ENCODE measurements at regions not wholly inside any gene's neighbourhood (a gene's known extent, or its start where the extent isn't known, plus 50 kb on each side); places are given as distances from the start of the nearest gene placed in this dataset.
"Not testable (repeated sequence)": the region's sequence is repeated elsewhere in the genome, so short reads cannot be mapped to it uniquely, and the experiment has no call there.

GRCh38 chr7:156324201-156324600, 316.4 kb upstream of the RNF32 start:
- no peak for DNase-seq (ENCODE audit: low read depth in 2 of 3, low spot score in 1 of 3)

- DNase-seq (ENCODE audit: low read depth in 2 of 3, low spot score in 1 of 3) = not testable (repeated sequence)
These were observed 319.1 kb upstream of the RNF32 start for GRCh38 chr7:156321430-156321829.

- DNase-seq (ENCODE audit: low read depth in 2 of 3, low spot score in 1 of 3) = no peak
These were observed 321.6 kb upstream of the RNF32 start for GRCh38 chr7:156318926-156319325.

GRCh38 chr7:156318426-156318825, 322.1 kb upstream of the RNF32 start:
- no peak for DNase-seq (ENCODE audit: low read depth in 2 of 3, low spot score in 1 of 3)

GRCh38 chr7:156309016-156309620, 331.5 kb upstream of the RNF32 start:
- DNase-seq (ENCODE audit: low read depth in 2 of 3, low spot score in 1 of 3) = no peak

- DNase-seq (ENCODE audit: low read depth in 2 of 3, low spot score in 1 of 3) = no peak
These were observed 333.4 kb upstream of the RNF32 start for GRCh38 chr7:156307193-156307592.

GRCh38 chr7:156305351-156305750, 335.2 kb upstream of the RNF32 start:
- no peak for DNase-seq (ENCODE audit: low read depth in 2 of 3, low spot score in 1 of 3)

- no peak for DNase-seq (ENCODE audit: low read depth in 2 of 3, low spot score in 1 of 3)
These were observed 357.8 kb upstream of the RNF32 start for GRCh38 chr7:156282816-156283215.

GRCh38 chr7:156279635-156280034, 360.9 kb upstream of the RNF32 start:
- no peak for DNase-seq (ENCODE audit: low read depth in 2 of 3, low spot score in 1 of 3)

- no peak for DNase-seq (ENCODE audit: low read depth in 2 of 3, low spot score in 1 of 3)
These were observed 365.3 kb upstream of the RNF32 start for GRCh38 chr7:156275292-156275691.

- no peak for DNase-seq (ENCODE audit: low read depth in 2 of 3, low spot score in 1 of 3)
These were observed 366.0 kb upstream of the RNF32 start for GRCh38 chr7:156274557-156274956.

GRCh38 chr7:156261581-156261980, 379.0 kb upstream of the RNF32 start:
- DNase-seq (ENCODE audit: low read depth in 2 of 3, low spot score in 1 of 3) = no peak

GRCh38 chr7:156257904-156258303, 382.7 kb upstream of the RNF32 start:
- DNase-seq (ENCODE audit: low read depth in 2 of 3, low spot score in 1 of 3) = no peak

GRCh38 chr7:156255635-156256034, 384.9 kb upstream of the RNF32 start:
- DNase-seq (ENCODE audit: low read depth in 2 of 3, low spot score in 1 of 3) = no peak

GRCh38 chr7:156251861-156252260, 388.7 kb upstream of the RNF32 start:
- DNase-seq (ENCODE audit: low read depth in 2 of 3, low spot score in 1 of 3) = no peak

GRCh38 chr7:156240532-156240931, 400.0 kb upstream of the RNF32 start:
- no peak for DNase-seq (ENCODE audit: low read depth in 2 of 3, low spot score in 1 of 3)

- DNase-seq (ENCODE audit: low read depth in 2 of 3, low spot score in 1 of 3) = no peak
These were observed 402.0 kb upstream of the RNF32 start for GRCh38 chr7:156238366-156239133.

- no peak for DNase-seq (ENCODE audit: low read depth in 2 of 3, low spot score in 1 of 3)
These were observed 403.0 kb upstream of the RNF32 start for GRCh38 chr7:156237614-156238013.

- DNase-seq (ENCODE audit: low read depth in 2 of 3, low spot score in 1 of 3) = no peak
These were observed 403.5 kb upstream of the RNF32 start for GRCh38 chr7:156236936-156237599.

GRCh38 chr7:156236181-156236889, 404.2 kb upstream of the RNF32 start:
- no peak for DNase-seq (ENCODE audit: low read depth in 2 of 3, low spot score in 1 of 3)

GRCh38 chr7:156234666-156235494, 405.7 kb upstream of the RNF32 start:
- no peak for DNase-seq (ENCODE audit: low read depth in 2 of 3, low spot score in 1 of 3)
